CD4-positive, alpha-beta T cell (primary cell): ENCODE measurements at regions not wholly inside any gene's neighbourhood (a gene's known extent, or its start where the extent isn't known, plus 50 kb on each side); places are given as distances from the start of the nearest gene placed in this dataset.

Experiments
- ATAC-seq: fragments of 200-7000 bp; cut with Tn5 transposase; one replicate; pipeline ENCODE4 v1.10.0; 2022; ENCODE audit warnings: mild to moderate bottlenecking; ENCODE audit not compliant: poor library complexity
- CTCF ChIA-PET: fragments of 350-600 bp; sonication (Branson Sonifier 250); formaldehyde crosslinking; loops from one replicate; lab custom pipeline; 2021; ENCODE audit warnings: antibody characterized with exemption, inconsistent platforms; lab: Charles Lee
- POLR2A ChIA-PET: fragments of 350-600 bp; sonication (Branson Sonifier 250); formaldehyde crosslinking; loops from one replicate; lab custom pipeline; 2021; ENCODE audit warnings: antibody characterized with exemption, inconsistent platforms; lab: Charles Lee
- DNase-seq, 14 experiments: peaks; one replicate each; pipeline ENCODE4 v3.0.0-alpha.2; 2013 to 2020; ENCODE audit warnings: mixed read lengths in 2 of 14
- H3K27ac ChIP-seq, 2 donors: one replicate each; pipeline versions ENCODE4 v1.5.1 to v1.7.0; 2013; ENCODE audit warnings: low read length in 2 of 2, low read depth in 1 of 2, mild to moderate bottlenecking in 1 of 2
- H3K27me3 ChIP-seq, 2 experiments: 1 replicate in 1 of 2; 2 replicates in 1 of 2; pipeline versions ENCODE4 v1.6.1 to v1.7.0; 2013; ENCODE audit warnings: low read length in 2 of 2, control low read depth in 1 of 2, mild to moderate bottlenecking in 1 of 2, moderate library complexity in 1 of 2; ENCODE audit not compliant: insufficient read depth in 2 of 2, control insufficient read depth in 1 of 2
- H3K36me3 ChIP-seq: one replicate; pipeline ENCODE4 v1.6.1; 2013; ENCODE audit warnings: low read length, control low read depth; ENCODE audit not compliant: insufficient read depth
- H3K4me1 ChIP-seq: one replicate; pipeline ENCODE4 v1.6.1; 2013; ENCODE audit warnings: low read length, control low read depth; ENCODE audit not compliant: insufficient read depth
- H3K4me3 ChIP-seq: one replicate; pipeline ENCODE4 v1.5.1; 2013; ENCODE audit warnings: mild to moderate bottlenecking, low read length, moderate library complexity
- H3K9me3 ChIP-seq, 2 experiments: 1 replicate in 1 of 2; 2 replicates in 1 of 2; pipeline versions ENCODE4 v1.6.1 to v1.7.0; 2013; ENCODE audit warnings: low read length in 2 of 2, mild to moderate bottlenecking in 2 of 2, control low read depth in 1 of 2, moderate library complexity in 1 of 2; ENCODE audit not compliant: control insufficient read depth in 1 of 2, insufficient read depth in 1 of 2
- H3K27ac Mint-ChIP-seq: one replicate; pipeline ENCODE4 v1.8.0; 2020; ENCODE audit warnings: mixed read lengths
- H3K27me3 Mint-ChIP-seq: one replicate; pipeline ENCODE4 v1.8.0; 2021; ENCODE audit warnings: mixed read lengths
- H3K36me3 Mint-ChIP-seq: one replicate; pipeline ENCODE4 v1.8.0; 2021; ENCODE audit warnings: low read depth, mixed read lengths
- H3K4me1 Mint-ChIP-seq: one replicate; pipeline ENCODE4 v1.8.0; 2021; ENCODE audit warnings: low read depth, mixed read lengths
- H3K4me3 Mint-ChIP-seq: one replicate; pipeline ENCODE4 v1.8.0; 2020; ENCODE audit warnings: mild to moderate bottlenecking, mixed read lengths
- H3K9me3 Mint-ChIP-seq: one replicate; pipeline ENCODE4 v1.8.0; 2020; ENCODE audit warnings: mixed read lengths
- intact Hi-C, 2 experiments: fragments of 100-400 bp; cut with DNase I in 1 of 2; cut with micrococcal nuclease in 1 of 2; formaldehyde crosslinking; loops; one replicate each; pipeline versions ENCODE4 v1.15.1 to v1.9.0; 2023 to 2025; cut with DNase I, micrococcal nuclease
- TF ChIP-seq, protein P1 (sequence below): fragments of 200-600 bp; IDR thresholded peaks from one replicate; pipeline ENCODE4 v1.8.0; 2022; ENCODE audit warnings: antibody characterized with exemption, mild to moderate bottlenecking

DNA sequence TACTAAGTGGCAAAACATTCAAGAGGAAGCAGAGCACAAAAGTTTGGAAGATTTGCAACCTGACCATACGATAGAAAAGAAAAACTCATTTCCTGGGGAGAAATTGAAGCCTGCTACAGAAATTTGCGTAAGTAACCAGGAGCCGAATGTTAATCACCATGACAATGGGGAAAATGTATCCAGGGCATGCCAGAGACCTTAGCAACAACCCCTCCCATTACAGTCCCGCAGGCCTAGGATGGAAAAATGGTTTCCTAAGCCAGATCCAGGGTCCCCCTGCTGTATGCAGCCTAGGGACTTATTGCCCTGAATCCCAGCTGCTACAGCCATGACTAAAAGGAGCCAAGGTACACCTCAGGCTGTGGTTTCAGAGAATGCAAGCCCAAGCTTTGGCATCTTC lies 472.2 kb upstream of the KLHL4 start:
- Mint-ChIP-seq H3K27ac (no peak overlapping the region), H3K36me3 (no peaks in the 10 kb centered on the region), H3K27me3 (no peaks in the 10 kb centered on the region), H3K9me3 (no peaks in the 10 kb centered on the region), H3K4me1 (no peaks in the 10 kb centered on the region), H3K4me3 (no peak overlapping the region)
- H3K36me3 ChIP-seq, result no peaks in the 10 kb centered on the region
- no peak overlapping the region for H3K4me3 ChIP-seq
- no peaks in the 10 kb centered on the region for H3K27me3 ChIP-seq
- peaks cover 0 to 3% of the 10 kb centered on the region in 2 experiments for H3K9me3 ChIP-seq
- ATAC-seq (no peak), DNase-seq (no peak)
- ChIA-PET CTCF (no interaction called here), POLR2A (no interaction called here)
- TF ChIP-seq, protein P1, sequence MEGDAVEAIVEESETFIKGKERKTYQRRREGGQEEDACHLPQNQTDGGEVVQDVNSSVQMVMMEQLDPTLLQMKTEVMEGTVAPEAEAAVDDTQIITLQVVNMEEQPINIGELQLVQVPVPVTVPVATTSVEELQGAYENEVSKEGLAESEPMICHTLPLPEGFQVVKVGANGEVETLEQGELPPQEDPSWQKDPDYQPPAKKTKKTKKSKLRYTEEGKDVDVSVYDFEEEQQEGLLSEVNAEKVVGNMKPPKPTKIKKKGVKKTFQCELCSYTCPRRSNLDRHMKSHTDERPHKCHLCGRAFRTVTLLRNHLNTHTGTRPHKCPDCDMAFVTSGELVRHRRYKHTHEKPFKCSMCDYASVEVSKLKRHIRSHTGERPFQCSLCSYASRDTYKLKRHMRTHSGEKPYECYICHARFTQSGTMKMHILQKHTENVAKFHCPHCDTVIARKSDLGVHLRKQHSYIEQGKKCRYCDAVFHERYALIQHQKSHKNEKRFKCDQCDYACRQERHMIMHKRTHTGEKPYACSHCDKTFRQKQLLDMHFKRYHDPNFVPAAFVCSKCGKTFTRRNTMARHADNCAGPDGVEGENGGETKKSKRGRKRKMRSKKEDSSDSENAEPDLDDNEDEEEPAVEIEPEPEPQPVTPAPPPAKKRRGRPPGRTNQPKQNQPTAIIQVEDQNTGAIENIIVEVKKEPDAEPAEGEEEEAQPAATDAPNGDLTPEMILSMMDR, result no peak
- no peaks in the 10 kb centered on the region for H3K4me1 ChIP-seq
- H3K27ac ChIP-seq, result no peak overlapping the region
- intact Hi-C loops, result no loop called here

DNA sequence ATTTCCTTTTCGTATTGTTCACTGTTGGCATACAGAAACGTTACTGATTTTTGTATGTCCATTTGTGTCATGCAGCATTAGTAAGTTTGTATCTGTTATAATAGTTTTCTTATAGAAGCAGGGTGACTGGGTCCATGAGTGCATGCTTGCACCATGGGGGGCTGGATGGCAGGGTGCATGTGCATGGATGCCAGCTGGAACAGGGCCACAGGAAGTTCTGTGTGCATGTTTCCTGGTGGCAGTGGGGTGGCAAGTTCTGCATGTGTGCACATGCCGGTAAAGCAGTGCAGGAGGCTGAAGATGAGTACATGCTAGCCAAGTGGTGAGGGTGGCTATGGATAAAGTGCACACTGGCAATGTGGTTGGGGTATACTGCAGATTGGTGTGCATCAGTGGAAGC lies 468.0 kb upstream of the KLHL4 start:
- no peak overlapping the region for H3K27ac ChIP-seq
- DNase-seq, result no peak
- Mint-ChIP-seq H3K9me3 (peaks cover 4% of the 10 kb centered on the region), H3K27me3 (no peaks in the 10 kb centered on the region), H3K27ac (no peak overlapping the region), H3K36me3 (no peaks in the 10 kb centered on the region), H3K4me1 (no peaks in the 10 kb centered on the region), H3K4me3 (no peak overlapping the region)
- H3K4me1 ChIP-seq, result no peaks in the 10 kb centered on the region
- peaks cover 0 to 3% of the 10 kb centered on the region in 2 experiments for H3K9me3 ChIP-seq
- H3K27me3 ChIP-seq, result no peaks in the 10 kb centered on the region
- H3K36me3 ChIP-seq, result no peaks in the 10 kb centered on the region
- TF ChIP-seq, protein P1, result no peak
- H3K4me3 ChIP-seq, result no peak overlapping the region
- POLR2A ChIA-PET, result no interaction called here
- CTCF ChIA-PET, result no interaction called here
- no peak for ATAC-seq
- intact Hi-C loops, result no loop called here

DNA sequence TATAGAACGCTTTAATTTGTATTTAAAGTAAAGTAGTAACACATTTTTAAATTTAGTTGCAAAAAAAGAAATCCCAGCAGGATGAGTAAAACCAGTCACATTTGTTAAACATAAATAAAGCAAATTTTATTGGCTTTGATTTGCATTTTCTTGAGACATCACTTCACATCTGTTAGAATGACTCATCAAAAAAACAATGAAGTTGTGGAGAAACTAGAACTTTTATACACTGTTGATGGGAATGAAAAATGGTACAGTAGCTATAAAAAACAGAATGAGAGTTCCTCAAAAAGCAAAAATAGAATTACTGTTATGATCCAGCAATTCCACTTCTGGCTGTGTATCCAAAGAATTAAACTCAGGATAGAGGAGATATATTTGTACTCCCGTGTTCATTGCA lies 454.0 kb upstream of the KLHL4 start:
- Mint-ChIP-seq H3K36me3 (no peaks in the 10 kb centered on the region), H3K4me3 (no peak overlapping the region), H3K27me3 (no peaks in the 10 kb centered on the region), H3K9me3 (no peaks in the 10 kb centered on the region), H3K4me1 (no peaks in the 10 kb centered on the region), H3K27ac (no peak overlapping the region)
- Histone ChIP-seq H3K27me3 (no peaks in the 10 kb centered on the region), H3K36me3 (no peaks in the 10 kb centered on the region), H3K4me1 (no peaks in the 10 kb centered on the region), H3K9me3 (no peaks in the 10 kb centered on the region), H3K4me3 (no peak overlapping the region), H3K27ac (no peak overlapping the region)
- DNase-seq, result no peak
- ATAC-seq, result no peak
- CTCF ChIA-PET, result no interaction called here
- intact Hi-C loops, result no loop called here
- TF ChIP-seq, protein P1, result no peak
- POLR2A ChIA-PET, result no interaction called here
